ENCODE measurements at regions not wholly inside any gene's neighbourhood (a gene's known extent, or its start where the extent isn't known, plus 50 kb on each side); places are given as distances from the start of the nearest gene placed in this dataset.

GRCh38 chr18:29879763-29880162, 1162.8 kb downstream of the DSC3 start:
- no peak overlapping the region for H3K4me3 ChIP-seq
- H3K27ac ChIP-seq: no peak overlapping the region
- no peak for TF ChIP-seq CTCF (IDR thresholded peaks at IDR 0.05)
- DNase-seq (ENCODE audit: low spot score): no peak

DNA sequence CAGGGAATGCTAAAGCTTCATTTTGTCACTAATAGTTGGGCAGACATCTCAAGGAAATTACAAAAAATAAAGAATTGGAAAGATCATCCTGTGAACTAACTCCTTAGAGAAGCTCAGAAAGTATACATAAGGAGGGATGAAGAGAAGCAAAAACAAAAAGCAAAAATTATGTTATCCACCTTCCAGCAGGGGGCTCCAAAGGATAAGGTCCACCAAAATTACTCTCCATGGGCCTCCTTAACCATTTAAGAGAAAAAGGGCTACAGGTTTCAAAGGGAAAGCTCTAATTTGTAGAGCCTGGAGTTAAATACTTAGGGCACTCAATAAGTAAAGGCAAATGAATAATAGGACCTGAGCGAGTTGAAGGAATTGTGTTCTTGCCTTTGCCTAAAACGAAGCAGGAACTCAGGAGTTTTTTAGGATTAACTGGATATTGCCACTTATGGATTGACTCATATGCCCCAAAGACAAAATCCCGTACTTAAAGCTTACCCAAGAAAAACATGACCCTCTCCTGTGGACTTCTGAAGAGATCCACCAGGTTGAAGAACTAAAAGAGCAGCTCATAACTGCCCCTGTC, 1167.9 kb downstream of the DSC3 start:
- no peak for TF ChIP-seq CTCF (IDR thresholded peaks at IDR 0.05)
- DNase-seq (ENCODE audit: low spot score): no peak

GRCh38 chr18:29873211-29873610, 1169.3 kb downstream of the DSC3 start:
- no peak overlapping the region for H3K4me3 ChIP-seq
- no peak for TF ChIP-seq CTCF (IDR thresholded peaks at IDR 0.05)
- no peak overlapping the region for H3K27ac ChIP-seq
- DNase-seq (ENCODE audit: low spot score): no peak

More for the DNA sequence above, 1167.9 kb downstream of the DSC3 start:
- Histone ChIP-seq H3K27ac (no peak overlapping the region), H3K4me3 (no peak overlapping the region)

DNA sequence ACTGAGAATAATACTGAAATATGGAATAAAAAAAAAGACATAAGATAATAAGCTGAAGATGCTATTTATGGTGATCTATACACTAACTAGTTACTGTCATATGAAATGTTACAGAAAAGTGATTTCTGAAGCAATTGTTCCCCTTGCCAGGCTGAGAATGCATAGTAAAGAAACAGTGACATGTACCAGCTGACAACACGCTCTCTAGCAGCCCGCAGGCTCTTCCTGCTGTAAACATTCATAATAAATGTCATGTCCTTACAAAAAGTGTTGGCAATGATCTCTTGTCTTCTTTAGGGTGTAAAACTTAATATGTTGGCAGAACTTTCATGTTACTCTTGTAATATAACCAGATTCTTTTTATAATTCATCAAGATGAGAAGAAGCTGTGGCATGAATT, 1171.3 kb downstream of the DSC3 start:
- Histone ChIP-seq H3K27ac (no peak overlapping the region), H3K4me3 (no peak overlapping the region)
- TF ChIP-seq CTCF (IDR thresholded peaks at IDR 0.05): no peak
- no peak for DNase-seq (ENCODE audit: low spot score)

- no peak for DNase-seq (ENCODE audit: low spot score)
- Histone ChIP-seq H3K27ac (no peak overlapping the region), H3K4me3 (no peak overlapping the region)
- no peak for TF ChIP-seq CTCF (IDR thresholded peaks at IDR 0.05)
Measured at GRCh38 chr18:29862824-29863223, 1179.7 kb downstream of the DSC3 start.

- no peak for TF ChIP-seq CTCF (IDR thresholded peaks at IDR 0.05)
- no peak overlapping the region for H3K4me3 ChIP-seq
- no peak overlapping the region for H3K27ac ChIP-seq
- no peak for DNase-seq (ENCODE audit: low spot score)
Measured at GRCh38 chr18:29855637-29856036, 1186.9 kb downstream of the DSC3 start.

DNA sequence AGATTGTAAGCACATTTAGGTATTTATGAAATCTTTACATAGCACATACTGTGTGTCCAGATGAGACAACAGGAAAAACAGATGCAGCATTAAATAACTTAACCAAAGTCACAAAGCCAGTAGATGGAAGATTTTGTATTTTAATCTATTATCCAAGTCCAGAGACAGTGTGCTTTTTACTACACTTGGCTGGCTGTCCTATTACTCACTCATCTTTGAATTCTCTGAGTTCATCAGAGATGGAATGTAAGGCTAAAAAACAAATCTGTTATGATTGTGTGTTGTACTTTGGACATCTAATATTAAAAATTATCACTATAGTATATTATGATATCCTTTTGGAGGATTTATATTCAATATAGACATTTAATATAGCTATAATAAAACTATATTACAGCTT, 1189.4 kb downstream of the DSC3 start:
- DNase-seq (ENCODE audit: low spot score): no peak
- H3K27ac ChIP-seq: no peak overlapping the region
- TF ChIP-seq CTCF (IDR thresholded peaks at IDR 0.05): no peak
- H3K4me3 ChIP-seq: no peak overlapping the region
